ENCODE measurements at regions not wholly inside any gene's neighbourhood (a gene's known extent, or its start where the extent isn't known, plus 50 kb on each side); places are given as distances from the start of the nearest gene placed in this dataset.
A peak's percentile ranks its signal among the peaks of the same experiment; 100 is the strongest.

- DNase-seq (ENCODE audit: low read depth), result peak; percentile 41
Measured at GRCh38 chr1:38265293-38266196, 219.0 kb upstream of the POU3F1 start.

- DNase-seq (ENCODE audit: low read depth), result no peak
Measured at GRCh38 chr1:38263438-38263837, 216.8 kb upstream of the POU3F1 start.

GRCh38 chr1:38261574-38261973 lies 215.0 kb upstream of the POU3F1 start:
- no peak for DNase-seq (ENCODE audit: low read depth)

- DNase-seq (ENCODE audit: low read depth), result no peak
Measured at GRCh38 chr1:38258085-38258627, 211.6 kb upstream of the POU3F1 start.

- DNase-seq (ENCODE audit: low read depth), result no peak
Measured at GRCh38 chr1:38257374-38257773, 210.8 kb upstream of the POU3F1 start.

- DNase-seq (ENCODE audit: low read depth), result no peak
Measured at GRCh38 chr1:38256072-38256471, 209.5 kb upstream of the POU3F1 start.

- DNase-seq (ENCODE audit: low read depth), result no peak
Measured at GRCh38 chr1:38253314-38253713, 206.7 kb upstream of the POU3F1 start.

GRCh38 chr1:38250356-38250755 lies 203.8 kb upstream of the POU3F1 start:
- DNase-seq (ENCODE audit: low read depth), result no peak

- DNase-seq (ENCODE audit: low read depth), result no peak
Measured at GRCh38 chr1:38249001-38249400, 202.4 kb upstream of the POU3F1 start.

GRCh38 chr1:38246955-38247952 lies 200.7 kb upstream of the POU3F1 start:
- DNase-seq (ENCODE audit: low read depth), result peak; percentile 65

GRCh38 chr1:38244218-38244845 lies 197.7 kb upstream of the POU3F1 start:
- DNase-seq (ENCODE audit: low read depth), result no peak

- DNase-seq (ENCODE audit: low read depth), result peak; percentile 53
Measured at GRCh38 chr1:38243106-38243505, 196.5 kb upstream of the POU3F1 start.

GRCh38 chr1:38242506-38242905 lies 195.9 kb upstream of the POU3F1 start:
- no peak for DNase-seq (ENCODE audit: low read depth)

GRCh38 chr1:38241594-38242334 lies 195.2 kb upstream of the POU3F1 start:
- DNase-seq (ENCODE audit: low read depth), result no peak

GRCh38 chr1:38240618-38241017 lies 194.0 kb upstream of the POU3F1 start:
- no peak for DNase-seq (ENCODE audit: low read depth)

- DNase-seq (ENCODE audit: low read depth), result no peak
Measured at GRCh38 chr1:38239258-38239835, 192.8 kb upstream of the POU3F1 start.

- no peak for DNase-seq (ENCODE audit: low read depth)
Measured at GRCh38 chr1:38238294-38238693, 191.7 kb upstream of the POU3F1 start.

- peak; percentile 84 for DNase-seq (ENCODE audit: low read depth)
Measured at GRCh38 chr1:38235705-38236104, 189.1 kb upstream of the POU3F1 start.

- DNase-seq (ENCODE audit: low read depth), result no peak
Measured at GRCh38 chr1:38231941-38232340, 185.3 kb upstream of the POU3F1 start.

- no peak for DNase-seq (ENCODE audit: low read depth)
Measured at GRCh38 chr1:38228718-38229117, 182.1 kb upstream of the POU3F1 start.

- DNase-seq (ENCODE audit: low read depth), result no peak
Measured at GRCh38 chr1:38225745-38226144, 179.2 kb upstream of the POU3F1 start.
